Neural cell (in vitro differentiated cells): ENCODE measurements at regions not wholly inside any gene's neighbourhood (a gene's known extent, or its start where the extent isn't known, plus 50 kb on each side); places are given as distances from the start of the nearest gene placed in this dataset.

ENCODE experiments used
- EP300 ChIP-seq: fragments of 450-650 bp; conservative IDR thresholded peaks from 2 replicates; pipeline ENCODE4 v1.6.1; 2014; ENCODE audit warnings: antibody characterized with exemption, mild to moderate bottlenecking, moderate library complexity; ENCODE audit not compliant: poor library complexity, severe bottlenecking
- TF ChIP-seq, protein P1 (sequence below): fragments of 450-650 bp; IDR thresholded peaks from 2 replicates; pipeline ENCODE4 v1.5.1; 2014; ENCODE audit warnings: antibody characterized with exemption, mild to moderate bottlenecking, moderate library complexity; ENCODE audit not compliant: poor library complexity, severe bottlenecking

DNA sequence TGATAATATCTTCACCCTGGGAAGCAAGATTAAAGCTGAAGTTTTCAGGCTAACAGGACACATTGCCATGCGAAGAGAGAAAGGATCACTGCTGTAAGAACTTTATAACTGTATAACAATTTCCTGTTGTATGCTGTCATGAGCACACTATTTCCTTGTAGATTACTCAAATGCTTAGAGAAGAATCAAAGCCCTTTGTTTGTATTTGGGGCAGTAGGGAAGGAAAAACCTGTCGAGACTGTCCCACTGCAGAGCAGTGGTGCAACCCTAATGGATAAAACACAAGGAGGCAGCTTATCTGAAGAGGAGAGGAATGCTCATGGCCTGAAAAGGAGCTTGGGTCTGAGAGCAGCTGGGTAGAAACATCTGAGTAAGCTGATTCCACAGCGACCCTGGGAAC, 327.7 kb upstream of the NPSR1 start:
- TF ChIP-seq, protein P1, sequence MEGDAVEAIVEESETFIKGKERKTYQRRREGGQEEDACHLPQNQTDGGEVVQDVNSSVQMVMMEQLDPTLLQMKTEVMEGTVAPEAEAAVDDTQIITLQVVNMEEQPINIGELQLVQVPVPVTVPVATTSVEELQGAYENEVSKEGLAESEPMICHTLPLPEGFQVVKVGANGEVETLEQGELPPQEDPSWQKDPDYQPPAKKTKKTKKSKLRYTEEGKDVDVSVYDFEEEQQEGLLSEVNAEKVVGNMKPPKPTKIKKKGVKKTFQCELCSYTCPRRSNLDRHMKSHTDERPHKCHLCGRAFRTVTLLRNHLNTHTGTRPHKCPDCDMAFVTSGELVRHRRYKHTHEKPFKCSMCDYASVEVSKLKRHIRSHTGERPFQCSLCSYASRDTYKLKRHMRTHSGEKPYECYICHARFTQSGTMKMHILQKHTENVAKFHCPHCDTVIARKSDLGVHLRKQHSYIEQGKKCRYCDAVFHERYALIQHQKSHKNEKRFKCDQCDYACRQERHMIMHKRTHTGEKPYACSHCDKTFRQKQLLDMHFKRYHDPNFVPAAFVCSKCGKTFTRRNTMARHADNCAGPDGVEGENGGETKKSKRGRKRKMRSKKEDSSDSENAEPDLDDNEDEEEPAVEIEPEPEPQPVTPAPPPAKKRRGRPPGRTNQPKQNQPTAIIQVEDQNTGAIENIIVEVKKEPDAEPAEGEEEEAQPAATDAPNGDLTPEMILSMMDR = no peak
- no peak for TF ChIP-seq EP300
